ENCODE measurements at regions not wholly inside any gene's neighbourhood (a gene's known extent, or its start where the extent isn't known, plus 50 kb on each side); places are given as distances from the start of the nearest gene placed in this dataset.

DNA sequence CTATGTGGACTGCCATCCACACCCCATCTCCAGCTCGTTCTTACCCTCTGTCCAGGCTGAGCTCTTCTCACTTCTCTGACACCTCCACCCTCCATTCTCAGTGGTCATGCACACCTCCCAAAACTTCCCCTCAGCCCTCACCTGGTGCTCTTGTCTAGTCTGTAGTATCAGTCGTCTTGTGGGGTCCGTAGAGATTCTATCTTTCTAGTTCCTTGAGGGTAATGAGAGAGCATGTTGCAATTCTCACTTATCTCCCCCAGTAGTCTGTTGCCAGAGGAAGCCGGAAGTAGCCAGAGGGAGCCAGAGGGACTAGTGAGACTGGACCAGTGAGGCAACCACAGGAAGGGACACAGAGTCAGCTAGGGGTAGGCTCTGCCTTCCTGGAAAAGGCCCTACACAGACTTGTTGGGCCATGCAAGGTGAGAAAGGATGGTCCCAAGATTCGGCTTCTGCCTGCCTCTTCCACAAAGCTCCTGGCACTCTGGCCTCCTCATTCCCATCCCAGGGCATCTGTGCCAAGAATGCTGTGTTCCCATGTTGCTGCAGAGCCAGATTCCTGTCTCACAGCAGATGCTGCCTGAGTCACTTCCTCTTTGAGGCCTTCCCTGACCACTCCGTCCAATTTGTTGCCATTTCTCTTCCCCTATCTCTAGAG lies 50.6 kb upstream of the DUSP5 start:
- POLR2A ChIA-PET: no interaction called here
- no peak overlapping the region for H3K4me3 ChIP-seq (ENCODE audit: low read length)
- H3K27ac ChIP-seq (ENCODE audit: low read depth in 1 of 2, low read length in 2 of 2): no peak overlapping the region
- CTCF ChIA-PET: no interaction called here
- no peak overlapping the region for H3K4me3 Mint-ChIP-seq
- H3K9me3 ChIP-seq (ENCODE audit: control insufficient read depth in 1 of 2, insufficient read depth in 1 of 2, low read length in 2 of 2): no peaks in the 10 kb centered on the region
- TF ChIP-seq, protein P1, sequence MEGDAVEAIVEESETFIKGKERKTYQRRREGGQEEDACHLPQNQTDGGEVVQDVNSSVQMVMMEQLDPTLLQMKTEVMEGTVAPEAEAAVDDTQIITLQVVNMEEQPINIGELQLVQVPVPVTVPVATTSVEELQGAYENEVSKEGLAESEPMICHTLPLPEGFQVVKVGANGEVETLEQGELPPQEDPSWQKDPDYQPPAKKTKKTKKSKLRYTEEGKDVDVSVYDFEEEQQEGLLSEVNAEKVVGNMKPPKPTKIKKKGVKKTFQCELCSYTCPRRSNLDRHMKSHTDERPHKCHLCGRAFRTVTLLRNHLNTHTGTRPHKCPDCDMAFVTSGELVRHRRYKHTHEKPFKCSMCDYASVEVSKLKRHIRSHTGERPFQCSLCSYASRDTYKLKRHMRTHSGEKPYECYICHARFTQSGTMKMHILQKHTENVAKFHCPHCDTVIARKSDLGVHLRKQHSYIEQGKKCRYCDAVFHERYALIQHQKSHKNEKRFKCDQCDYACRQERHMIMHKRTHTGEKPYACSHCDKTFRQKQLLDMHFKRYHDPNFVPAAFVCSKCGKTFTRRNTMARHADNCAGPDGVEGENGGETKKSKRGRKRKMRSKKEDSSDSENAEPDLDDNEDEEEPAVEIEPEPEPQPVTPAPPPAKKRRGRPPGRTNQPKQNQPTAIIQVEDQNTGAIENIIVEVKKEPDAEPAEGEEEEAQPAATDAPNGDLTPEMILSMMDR (IDR thresholded peaks at IDR 0.05): no peak
- H3K27ac Mint-ChIP-seq: no peak overlapping the region
- intact Hi-C loops (cut with DNase I, micrococcal nuclease): no loop called here
- no peaks in the 10 kb centered on the region for H3K36me3 Mint-ChIP-seq (ENCODE audit: low read depth)
- H3K4me1 Mint-ChIP-seq (ENCODE audit: low read depth): peaks cover under 1% of the 10 kb centered on the region
- peaks cover 1% of the 10 kb centered on the region for H3K4me1 ChIP-seq (ENCODE audit: insufficient read depth, low read length)
- H3K27me3 Mint-ChIP-seq: no peaks in the 10 kb centered on the region
- no peaks in the 10 kb centered on the region for H3K9me3 Mint-ChIP-seq
- H3K36me3 ChIP-seq (ENCODE audit: insufficient read depth, low read length): no peaks in the 10 kb centered on the region
- peaks cover 0 to 3% of the 10 kb centered on the region in 2 experiments for H3K27me3 ChIP-seq (ENCODE audit: control insufficient read depth in 1 of 2, insufficient read depth in 2 of 2, low read length in 2 of 2)
- DNase-seq (peak in 3 of 14 experiments; percentile 7 to 31 (median 16)), ATAC-seq (ENCODE audit: poor library complexity) (no peak)

DNA sequence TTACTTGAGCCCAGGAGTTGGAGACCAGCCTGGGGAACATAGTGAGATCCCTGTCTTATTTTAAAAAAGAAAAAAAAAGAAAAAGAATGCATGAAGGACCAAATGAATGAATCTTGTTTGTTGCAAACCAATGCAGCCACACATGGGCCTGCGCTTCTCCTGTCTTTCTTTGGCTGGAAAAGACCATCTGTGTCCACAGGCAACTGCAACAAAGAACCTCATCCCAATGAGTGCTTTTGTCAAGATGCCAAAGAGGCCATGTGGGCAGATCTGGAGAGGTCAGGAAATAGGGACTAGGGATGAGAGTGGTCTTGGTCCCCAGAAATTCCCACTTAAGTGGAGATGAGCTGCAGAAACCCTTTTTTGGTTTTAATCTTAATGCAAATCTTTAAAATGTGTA lies 49.8 kb upstream of the DUSP5 start:
- no peak for DNase-seq
- POLR2A ChIA-PET: no interaction called here
- CTCF ChIA-PET: no interaction called here

More for the DNA sequence above, 49.8 kb upstream of the DUSP5 start:
- H3K27ac ChIP-seq (ENCODE audit: low read depth in 1 of 2, low read length in 2 of 2): no peak overlapping the region
- no peak for ATAC-seq (ENCODE audit: poor library complexity)
- H3K4me1 ChIP-seq (ENCODE audit: insufficient read depth, low read length): no peaks in the 10 kb centered on the region
- no peaks in the 10 kb centered on the region for H3K9me3 ChIP-seq (ENCODE audit: control insufficient read depth in 1 of 2, insufficient read depth in 1 of 2, low read length in 2 of 2)
- H3K36me3 ChIP-seq (ENCODE audit: insufficient read depth, low read length): no peaks in the 10 kb centered on the region
- Mint-ChIP-seq H3K27me3 (no peaks in the 10 kb centered on the region), H3K9me3 (no peaks in the 10 kb centered on the region), H3K4me3 (no peak overlapping the region), H3K4me1 (ENCODE audit: low read depth) (no peaks in the 10 kb centered on the region), H3K27ac (no peak overlapping the region), H3K36me3 (ENCODE audit: low read depth) (no peaks in the 10 kb centered on the region)
- TF ChIP-seq, protein P1 (IDR thresholded peaks at IDR 0.05): no peak
- no peak overlapping the region for H3K4me3 ChIP-seq (ENCODE audit: low read length)
- peaks cover 0 to 3% of the 10 kb centered on the region in 2 experiments for H3K27me3 ChIP-seq (ENCODE audit: control insufficient read depth in 1 of 2, insufficient read depth in 2 of 2, low read length in 2 of 2)
- intact Hi-C loops (cut with DNase I, micrococcal nuclease): no loop called here
